T1000 (cell line): ENCODE measurements at regions not wholly inside any gene's neighbourhood (a gene's known extent, or its start where the extent isn't known, plus 50 kb on each side); places are given as distances from the start of the nearest gene placed in this dataset.

ENCODE experiments used
- DNase-seq: peaks from one replicate; lab custom pipeline; 2025; ENCODE audit warnings: mixed read lengths; lab: John Stamatoyannopoulos, UW

DNA sequence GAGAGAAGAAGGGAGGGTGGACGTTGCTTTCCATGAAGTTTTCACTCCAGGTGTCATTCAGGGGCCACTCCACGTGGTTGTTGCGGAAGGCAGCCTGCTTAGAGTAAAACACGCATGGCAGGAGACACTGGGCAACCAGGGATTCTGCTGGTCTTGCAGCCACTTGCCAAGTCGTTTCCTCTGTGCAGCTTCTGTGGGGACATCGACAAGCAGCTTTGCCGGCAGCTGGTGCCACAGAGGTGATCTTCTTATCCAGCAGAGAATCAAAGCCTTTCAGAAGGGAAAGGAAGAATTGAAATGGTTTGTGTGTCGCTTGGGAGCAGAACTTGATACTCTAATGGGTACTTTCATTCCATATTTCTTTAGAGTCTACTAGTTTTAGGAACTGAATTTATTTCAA is 867.1 kb upstream of the TENM3 start:
- DNase-seq: no peak

DNA sequence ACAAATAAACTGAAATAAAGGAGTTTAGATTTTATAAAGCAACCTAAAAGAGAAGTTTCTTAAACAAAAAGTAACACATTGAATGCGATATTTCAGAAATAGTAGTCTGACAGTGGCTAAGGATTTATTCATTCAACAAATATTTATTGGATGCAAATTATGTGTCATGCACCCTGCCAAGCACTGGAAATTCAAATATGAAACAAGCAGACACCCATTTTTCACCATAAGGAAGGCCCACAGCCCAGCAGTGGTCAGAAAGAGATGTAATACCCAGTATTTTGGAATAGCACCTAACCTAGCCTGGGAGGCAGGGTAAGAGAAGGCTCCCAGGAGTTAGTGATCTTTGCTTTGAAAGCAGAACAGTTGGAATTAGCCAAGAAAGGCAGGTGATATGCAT is 855.1 kb upstream of the TENM3 start:
- DNase-seq: no peak

DNA sequence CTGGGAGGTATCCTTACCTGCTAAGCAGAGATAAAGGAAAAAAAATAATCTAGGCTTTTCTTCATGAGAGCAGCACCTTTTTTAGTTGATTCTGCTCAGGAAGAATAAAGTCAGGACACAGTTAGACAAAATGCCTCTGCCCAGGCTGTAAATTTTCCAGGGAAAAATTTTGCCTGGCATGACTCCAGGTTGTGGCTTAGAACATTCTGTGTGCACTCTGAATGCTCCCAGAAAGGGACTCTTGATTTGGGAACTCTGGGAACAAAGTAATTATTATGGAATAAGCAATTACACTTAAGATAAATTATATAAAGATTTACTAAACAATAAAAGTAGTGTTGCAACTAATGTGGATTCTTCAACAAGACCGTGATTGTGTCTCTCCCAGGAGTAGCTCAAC is 826.2 kb upstream of the TENM3 start:
- DNase-seq: no peak

DNA sequence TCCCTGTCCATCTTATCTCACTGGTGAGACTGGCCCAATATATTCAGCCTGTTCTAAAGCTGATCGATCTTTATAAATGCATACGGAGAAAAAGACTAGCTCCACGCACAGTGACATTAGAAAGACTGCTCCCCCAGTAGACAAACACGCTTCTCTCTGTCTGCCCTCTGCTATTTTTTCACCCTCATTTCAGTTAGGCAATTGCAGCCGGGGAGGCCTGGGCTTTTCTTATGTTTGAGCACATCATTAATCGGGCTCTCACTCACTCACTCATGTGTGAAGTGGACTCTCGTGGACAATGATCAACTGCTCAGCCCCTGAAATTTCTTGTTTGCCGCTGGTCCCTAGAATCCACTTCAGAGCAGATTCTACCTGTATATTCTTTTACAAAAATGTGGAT is 824.7 kb upstream of the TENM3 start:
- DNase-seq: no peak

DNA sequence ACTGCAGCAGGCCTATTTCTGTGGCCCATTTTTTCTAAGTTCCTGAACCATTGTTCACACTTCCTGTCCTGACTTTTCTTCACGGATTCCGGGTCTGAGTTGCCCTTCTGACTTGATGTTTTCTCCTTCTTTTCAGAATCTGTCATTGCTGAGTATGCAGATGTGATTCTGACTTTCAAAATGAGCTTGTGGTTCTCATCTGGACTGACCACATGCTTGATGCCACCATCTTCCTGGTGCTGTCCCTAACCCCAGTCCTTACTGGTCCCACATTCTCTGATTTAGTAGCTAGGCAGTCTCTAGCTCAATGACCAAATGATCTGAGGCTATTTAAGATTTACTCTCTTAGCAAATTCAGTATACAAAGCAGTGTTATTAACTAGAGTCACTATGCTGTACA is 822.3 kb upstream of the TENM3 start:
- no peak for DNase-seq

DNA sequence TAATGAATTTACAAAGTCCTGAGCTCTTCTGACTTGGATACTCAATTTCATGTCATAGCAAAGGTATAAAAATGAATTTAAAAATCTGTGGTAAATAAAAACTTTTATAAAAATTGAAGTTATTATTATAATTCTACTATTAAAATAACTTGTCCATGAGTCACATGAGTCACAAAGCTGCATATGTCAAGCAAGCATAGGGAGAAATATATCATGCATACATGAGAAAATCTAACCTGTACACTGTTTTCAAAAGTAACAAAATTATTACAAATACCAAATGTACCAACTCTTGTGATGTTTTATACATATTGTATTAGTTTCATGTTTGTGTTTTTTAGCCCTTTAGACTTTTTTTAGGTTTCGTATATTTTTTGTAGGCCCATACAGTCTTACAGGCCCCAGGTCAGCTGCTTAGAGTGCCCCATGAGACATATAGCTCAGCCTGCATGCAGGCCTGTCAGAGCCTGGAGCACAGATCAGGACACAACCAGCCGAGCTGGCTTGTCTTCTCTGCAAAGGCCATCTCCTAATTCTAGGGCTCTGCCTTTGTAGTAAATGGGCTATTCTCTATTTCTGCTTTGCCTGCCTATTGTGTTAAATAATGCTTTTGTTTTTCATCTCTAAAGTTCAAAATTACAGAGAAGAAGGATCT is 818.7 kb upstream of the TENM3 start:
- DNase-seq: no peak

DNA sequence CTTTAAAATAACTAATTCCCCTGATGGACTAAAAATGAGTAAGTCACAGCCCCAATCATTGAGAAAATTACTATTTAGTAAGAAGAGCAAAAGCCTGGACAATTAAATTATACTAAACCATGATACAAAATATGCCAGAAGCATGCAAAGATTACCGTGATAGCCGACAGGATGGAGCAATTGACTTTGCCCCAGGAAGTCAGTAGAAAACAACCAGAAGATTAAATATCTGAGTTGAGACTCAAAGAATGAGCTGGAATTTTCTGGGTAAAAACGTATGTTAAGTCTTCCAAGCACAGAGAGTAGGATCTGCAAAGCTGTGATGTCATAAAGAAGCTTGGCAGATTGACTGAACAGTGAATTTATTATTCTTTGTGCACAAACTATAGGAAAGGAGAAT is 816.1 kb upstream of the TENM3 start:
- no peak for DNase-seq

DNA sequence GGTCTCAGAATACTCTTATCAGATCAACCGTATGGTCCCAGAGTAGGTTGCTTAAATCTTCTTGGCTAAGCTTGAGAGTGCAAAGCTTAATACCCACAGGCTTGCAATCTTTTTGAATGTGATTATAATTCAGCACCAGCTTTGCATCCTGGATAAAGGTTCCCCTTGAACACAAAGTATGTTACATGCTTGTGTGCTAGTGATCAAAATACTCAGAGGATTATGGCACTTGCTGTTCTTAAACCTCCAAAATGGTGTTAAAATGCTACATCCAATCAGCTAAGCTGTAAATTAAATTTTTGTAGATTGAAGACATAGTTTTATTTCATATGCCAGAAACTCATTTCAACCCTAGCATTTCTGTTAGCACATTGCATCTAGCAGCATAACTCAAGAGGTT is 812.2 kb upstream of the TENM3 start:
- no peak for DNase-seq

DNA sequence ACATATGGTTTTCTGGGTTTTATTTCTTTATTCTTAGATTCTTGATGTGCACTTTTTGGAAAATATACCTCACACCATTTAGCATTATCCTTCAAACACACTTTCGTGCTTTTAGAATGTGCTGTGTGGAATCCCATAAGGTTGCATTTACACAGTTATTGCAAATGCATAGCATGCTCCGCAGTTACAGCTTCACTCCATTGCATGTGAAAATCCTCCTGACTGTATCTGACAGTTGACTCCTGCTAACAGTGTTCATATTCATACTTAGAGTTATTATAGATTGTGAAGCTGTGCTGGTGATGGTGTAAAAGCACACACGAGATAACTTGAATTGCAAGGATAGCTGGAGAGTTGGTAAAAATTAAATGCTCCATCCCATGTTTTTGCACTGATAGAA is 811.5 kb upstream of the TENM3 start:
- no peak for DNase-seq

DNA sequence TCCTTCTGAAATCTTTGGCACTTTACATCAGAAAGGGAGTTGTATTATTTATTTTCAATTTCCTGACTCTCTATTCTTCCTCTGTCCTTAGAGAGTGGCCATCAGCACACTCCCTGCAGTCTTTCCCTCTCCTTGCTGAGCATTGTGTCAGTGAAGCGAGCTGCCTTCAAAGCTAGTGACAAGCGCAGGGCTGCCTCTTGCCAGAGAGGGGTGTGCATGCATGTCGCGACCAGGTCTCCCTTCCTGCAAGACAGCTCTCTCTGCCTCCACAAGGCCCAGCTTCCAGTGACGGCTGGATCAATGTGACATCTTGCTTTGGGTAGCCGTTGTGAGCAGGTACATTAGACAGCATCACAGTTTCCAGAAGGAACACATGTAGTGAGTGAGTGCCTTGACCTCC is 810.9 kb upstream of the TENM3 start:
- no peak for DNase-seq

DNA sequence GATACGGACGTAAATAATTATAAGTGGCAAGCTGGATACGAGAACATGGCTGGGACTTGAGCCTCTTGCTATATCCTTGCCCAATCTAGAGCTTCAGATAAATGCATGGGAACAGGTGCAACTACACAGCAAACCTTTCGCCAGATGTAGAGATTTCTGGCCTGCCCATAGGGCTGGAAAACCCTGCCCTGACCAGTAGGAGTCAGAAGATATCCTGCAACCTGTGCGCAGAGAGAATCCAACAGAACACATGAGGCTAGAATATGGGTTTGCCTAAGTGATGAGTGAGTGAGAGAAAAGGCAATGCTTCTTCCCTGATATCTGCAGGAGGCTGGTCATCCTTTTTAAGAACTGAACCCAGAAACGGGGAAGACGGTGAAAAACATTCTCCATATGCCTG is 805.3 kb upstream of the TENM3 start:
- no peak for DNase-seq

DNA sequence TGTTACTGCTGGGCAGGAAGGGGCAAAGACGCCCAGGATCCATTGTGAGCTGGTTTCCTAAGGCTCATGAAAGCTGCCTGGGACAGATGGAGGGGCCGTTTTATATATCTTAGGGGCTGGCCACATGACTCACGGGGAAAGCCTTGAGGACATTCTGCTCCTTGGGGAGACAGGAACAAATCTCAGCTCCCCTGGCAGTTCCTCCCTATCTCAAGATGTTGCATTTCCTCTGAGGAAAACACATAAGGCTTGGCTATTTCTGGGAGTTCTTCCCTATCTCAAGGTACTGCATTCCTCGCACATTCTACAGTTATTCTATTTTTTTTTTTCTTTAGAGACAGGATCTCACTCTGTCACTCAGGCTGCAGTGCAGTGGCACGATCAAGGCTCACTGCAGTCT is 804.6 kb upstream of the TENM3 start:
- no peak for DNase-seq

DNA sequence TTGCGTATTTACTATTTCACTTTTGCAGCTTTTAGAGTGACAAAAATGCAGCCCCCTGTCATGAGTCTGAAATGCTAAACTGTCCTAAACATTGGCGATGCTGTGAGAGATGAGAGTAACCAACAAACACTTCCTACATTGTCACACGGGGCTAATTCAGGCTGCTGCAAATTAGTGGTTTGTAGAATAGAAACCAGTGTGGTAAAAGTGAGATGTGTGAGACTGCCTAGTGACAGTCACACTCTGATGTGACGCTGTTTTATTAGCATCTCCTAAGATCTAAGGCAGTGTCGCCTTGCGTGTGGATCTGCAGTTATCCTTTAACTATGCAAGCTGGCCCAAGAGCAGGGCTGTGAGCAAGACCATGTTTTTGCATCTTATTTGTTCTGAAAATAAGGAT is 800.2 kb upstream of the TENM3 start:
- DNase-seq: no peak

DNA sequence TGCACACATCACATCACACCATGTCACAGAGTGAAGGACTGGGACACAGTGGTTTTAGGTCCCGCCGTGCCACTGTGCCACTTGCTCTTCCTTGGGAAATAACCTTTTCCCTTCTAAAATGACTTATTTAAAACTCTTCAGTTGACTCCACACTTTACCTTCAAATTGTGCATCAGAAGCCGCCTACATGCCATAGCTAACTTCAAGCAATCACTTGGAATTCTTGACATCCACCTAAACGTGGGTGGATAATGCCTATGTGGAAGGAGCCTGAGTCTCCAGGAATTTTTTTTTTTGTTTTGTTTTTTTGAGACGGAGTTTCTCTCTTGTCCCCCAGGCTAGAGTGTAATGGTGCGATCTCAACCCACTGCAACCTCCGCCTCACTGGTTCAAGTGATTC is 777.4 kb upstream of the TENM3 start:
- no peak for DNase-seq

DNA sequence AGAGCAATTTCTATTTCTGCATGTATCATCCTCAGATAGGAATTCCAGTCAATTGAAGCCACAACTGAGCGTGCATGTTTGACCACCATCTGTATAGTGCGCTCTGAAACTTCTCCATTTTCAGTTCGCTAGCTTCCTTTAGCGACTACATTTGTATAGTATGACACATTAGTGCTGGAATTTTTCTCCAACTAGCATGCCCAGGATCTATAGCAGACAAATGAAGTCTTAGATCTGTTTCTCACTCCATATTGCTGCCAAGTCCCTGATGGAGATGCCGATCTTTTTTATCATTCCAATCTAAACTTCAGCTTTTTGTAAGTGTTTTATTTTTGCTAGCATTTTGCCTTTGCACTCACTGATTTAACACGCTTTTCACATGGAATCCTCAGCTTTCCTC is 774.8 kb upstream of the TENM3 start:
- no peak for DNase-seq

DNA sequence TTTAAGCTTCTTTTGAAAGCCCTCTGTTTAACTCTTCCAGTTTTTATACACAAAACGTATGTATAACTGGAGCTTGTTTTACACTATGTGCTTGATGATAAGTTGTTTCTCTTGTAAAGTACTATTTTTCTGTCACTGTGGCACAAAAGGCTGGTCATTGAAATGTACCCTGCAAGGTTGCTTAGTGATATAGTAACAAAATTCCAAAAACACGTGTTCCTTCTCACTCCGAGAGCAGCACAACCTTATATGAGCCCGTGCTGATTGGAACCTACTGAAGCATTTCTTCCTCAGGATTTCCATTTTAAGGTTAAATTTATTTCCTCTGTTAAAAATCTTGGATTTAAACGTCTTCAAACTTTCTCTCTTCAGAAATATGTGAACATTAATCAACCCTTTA is 772.9 kb upstream of the TENM3 start:
- no peak for DNase-seq

DNA sequence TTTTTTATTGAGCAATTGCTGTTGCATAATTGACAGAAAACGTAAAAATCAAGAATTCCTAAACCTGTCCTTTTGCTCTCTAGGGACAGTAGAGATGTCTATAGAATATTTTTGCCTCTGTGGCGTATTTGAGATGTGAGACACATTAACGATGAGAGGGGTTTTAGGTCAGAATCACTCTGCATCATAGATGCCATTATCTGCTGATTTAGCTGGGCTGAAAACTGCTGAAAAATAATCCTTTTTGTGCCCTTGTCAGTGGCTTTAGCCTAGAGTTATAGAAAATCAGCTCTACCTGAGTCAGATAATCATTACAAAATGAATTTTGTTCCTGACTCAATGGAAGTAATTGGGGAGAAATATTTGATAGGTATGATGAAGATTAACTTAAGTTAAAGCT is 767.8 kb upstream of the TENM3 start:
- DNase-seq: no peak

DNA sequence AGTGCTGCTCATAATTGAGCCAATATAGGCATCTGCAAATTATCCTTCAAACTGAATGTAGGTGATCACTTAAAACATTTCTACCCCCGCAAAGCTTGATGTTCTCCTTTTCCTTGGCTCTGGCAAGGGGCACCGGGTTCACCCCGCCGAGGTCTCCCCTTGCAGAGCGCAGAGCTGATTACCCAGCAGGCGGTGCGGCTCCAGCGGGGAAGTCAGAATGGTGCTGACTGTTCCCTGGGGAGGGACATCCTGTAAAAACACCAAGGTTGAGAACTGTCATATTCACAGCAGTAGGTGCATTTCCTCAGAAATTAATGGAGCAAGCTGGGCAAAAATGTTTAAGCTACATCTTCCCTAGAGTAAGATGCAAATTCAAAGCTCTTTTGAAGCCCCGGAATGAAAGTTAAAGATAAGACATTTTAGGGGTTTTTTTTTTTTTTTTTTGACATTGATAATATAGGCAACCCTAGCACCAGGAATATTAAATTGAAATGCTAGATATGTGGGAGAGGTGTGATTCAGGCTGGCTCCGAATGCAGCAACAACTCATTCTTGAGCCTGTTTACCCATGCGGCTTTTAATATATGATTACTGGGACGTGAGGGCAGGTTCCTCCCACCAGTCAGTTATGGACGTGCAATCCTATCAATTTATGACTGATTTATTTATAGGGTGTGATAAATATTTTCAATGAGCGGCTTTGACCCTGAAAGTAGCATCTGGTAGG is 767.3 kb upstream of the TENM3 start:
- no peak for DNase-seq

DNA sequence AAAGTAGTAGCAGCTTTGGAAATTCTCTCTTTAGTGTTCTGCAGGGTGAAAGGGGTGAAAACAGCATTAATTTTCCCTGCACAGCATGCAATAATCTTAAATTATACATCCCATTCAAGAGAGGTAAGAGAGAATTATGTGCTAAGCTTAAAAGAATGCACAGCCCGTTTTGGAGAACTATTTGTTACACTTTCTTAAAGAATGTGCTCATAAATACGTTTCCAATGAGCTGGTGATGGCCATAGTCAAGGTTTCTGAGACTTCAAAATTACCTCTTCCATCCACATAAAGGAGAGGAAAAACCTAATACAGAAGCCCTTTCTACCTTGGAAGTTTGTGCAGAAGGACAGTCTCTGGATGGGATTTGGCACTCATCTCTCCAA is 766.7 kb upstream of the TENM3 start:
- DNase-seq: no peak

DNA sequence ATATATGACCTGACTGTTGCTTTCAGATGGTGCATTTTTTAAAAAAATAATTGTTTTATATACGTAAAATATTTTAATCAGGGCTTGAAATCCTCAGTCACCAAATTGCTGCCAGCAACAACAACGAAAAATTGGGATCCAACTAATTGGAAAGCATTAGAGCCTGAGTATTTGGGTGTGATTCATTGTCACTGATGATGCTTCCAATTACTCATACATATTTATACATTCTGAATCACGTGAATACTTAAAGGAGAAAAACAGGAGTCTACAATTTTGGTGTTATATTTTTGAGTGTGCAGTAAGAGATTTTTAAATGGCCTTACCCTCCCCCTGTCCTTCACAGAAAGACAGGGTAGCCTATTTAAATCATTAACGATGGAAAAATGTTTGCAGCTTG is 765.6 kb upstream of the TENM3 start:
- no peak for DNase-seq

DNA sequence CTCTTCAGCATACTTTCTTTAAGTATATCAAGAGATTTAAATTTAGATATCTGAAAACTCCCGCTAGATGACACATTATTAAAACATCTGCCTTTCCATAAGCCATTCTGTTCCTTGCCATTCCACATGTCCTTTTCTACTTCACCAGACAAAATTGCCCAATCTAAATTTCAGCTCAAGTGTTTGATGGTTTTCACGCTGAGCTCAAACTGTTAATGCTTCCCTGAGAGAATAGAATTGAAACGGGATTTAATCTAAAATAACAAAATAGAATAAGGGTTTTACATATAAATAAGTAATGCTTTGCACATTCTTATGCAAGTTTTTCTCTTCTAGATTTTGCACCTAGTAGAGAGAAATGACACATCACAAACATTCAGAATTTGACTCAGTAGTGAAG is 764.5 kb upstream of the TENM3 start:
- no peak for DNase-seq

DNA sequence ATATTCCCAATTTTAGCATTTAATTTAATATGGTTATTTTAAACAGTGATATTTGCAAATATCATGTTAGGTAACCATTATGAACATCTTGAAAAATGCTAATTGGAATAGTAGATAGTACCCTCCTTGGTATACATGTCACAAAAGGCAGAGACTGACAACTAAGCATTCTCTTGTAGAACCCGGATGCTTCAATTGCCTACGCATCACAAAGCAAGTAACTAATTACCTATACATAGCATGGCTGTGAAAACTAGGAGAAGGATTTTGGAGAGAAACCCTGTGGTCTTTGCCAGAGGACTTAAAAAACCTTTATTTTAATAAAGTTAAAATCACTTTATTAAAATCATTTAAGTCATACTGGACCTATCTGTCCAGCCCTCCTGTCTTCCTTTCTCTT is 764.1 kb upstream of the TENM3 start:
- DNase-seq: no peak

DNA sequence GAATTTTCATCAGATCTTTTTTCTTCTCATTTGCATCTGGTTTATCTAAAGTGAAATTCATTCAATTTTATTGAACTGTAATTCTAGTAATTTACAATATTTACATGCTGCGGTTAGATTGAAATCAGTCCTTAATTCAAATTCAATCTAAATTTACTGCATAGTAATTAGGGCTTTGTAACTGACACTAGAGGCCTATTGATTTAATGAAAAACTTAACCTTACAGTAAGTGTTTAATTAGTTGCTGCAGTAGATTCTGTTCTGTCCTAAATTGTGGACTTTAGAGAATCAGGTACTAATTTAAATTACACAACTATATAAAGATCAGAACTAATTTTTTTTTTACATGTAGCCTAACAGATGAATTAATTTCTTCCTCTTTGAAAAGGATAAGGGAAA is 758.8 kb upstream of the TENM3 start:
- DNase-seq: no peak

DNA sequence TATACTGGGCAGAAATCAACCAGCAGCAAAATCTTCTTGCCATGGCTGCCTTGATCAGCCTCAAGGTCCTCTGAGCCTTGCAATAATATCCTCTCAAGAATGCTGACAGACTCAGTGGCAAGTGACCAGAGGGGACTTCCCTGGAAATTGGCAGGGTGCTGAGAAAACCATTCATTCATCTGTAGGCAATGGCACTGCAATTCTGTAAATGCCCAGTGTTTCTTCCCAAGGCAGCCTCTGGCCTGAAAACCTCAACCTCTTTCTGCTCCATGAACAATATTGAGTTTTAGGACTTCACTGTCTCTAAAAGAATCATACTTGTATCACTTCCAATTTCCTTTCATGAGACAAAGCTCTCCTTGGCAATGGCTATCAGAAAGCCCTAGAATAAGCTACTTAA is 754.3 kb upstream of the TENM3 start:
- no peak for DNase-seq
